B cell (primary cell): ENCODE measurements at regions not wholly inside any gene's neighbourhood (a gene's known extent, or its start where the extent isn't known, plus 50 kb on each side); places are given as distances from the start of the nearest gene placed in this dataset.

Source experiments
- ATAC-seq: fragments of 200-7000 bp; cut with Tn5 transposase; one replicate; pipeline ENCODE4 v1.10.0; 2021; ENCODE audit warnings: low read depth, mild to moderate bottlenecking, moderate number of reproducible peaks, moderate library complexity
- CTCF ChIA-PET: fragments of 350-600 bp; sonication (Branson Sonifier 250); formaldehyde crosslinking; loops from one replicate; lab custom pipeline; 2021; ENCODE audit warnings: antibody characterized with exemption, inconsistent platforms; lab: Charles Lee
- POLR2A ChIA-PET: fragments of 350-600 bp; sonication (Branson Sonifier 250); formaldehyde crosslinking; loops from one replicate; lab custom pipeline; 2021; ENCODE audit warnings: antibody characterized with exemption; lab: Charles Lee
- DNase-seq: peaks from one replicate; pipeline ENCODE4 v3.0.0; 2013
- H2AFZ ChIP-seq: 2 replicates; pipeline ENCODE4 v1.6.1; 2012; ENCODE audit warnings: mild to moderate bottlenecking, low read depth, low read length; ENCODE audit not compliant: insufficient read depth, poor library complexity, severe bottlenecking
- H3K27ac ChIP-seq, 2 donors: 1 replicate in 1 of 2; 2 replicates in 1 of 2; pipeline ENCODE4 v1.5.1; 2012 to 2013; ENCODE audit warnings: low read length in 2 of 2, mild to moderate bottlenecking in 2 of 2, moderate library complexity in 1 of 2
- H3K27me3 ChIP-seq, 4 experiments: fragments of 200-600 bp in 1 of 4; sonication (generic) in 1 of 4; replicated peaks in 1 of 4; 1 replicate in 2 of 4; 2 replicates in 2 of 4; pipeline versions ENCODE4 v1.6.1 to v1.7.0; 2013 to 2016; ENCODE audit warnings: low read length in 3 of 4, mild to moderate bottlenecking in 2 of 4, mixed read lengths in 1 of 4, moderate library complexity in 1 of 4; ENCODE audit not compliant: insufficient read depth in 4 of 4, control insufficient read depth in 3 of 4; ENCODE audit errors: control extremely low read depth in 1 of 4
- H3K36me3 ChIP-seq, 2 experiments: replicated peaks in 1 of 2; 1 replicate in 1 of 2; 2 replicates in 1 of 2; pipeline versions ENCODE4 v1.6.1 to v1.7.1; 2013; ENCODE audit warnings: low read length in 1 of 2; ENCODE audit not compliant: insufficient read depth in 2 of 2, control insufficient read depth in 1 of 2; ENCODE audit errors: control extremely low read depth in 1 of 2, extremely low read depth in 1 of 2
- H3K4me1 ChIP-seq, 2 donors: fragments of 200-600 bp in 1 of 2; sonication (generic) in 1 of 2; 1 replicate in 1 of 2; 2 replicates in 1 of 2; pipeline versions ENCODE4 v1.5.1 to v1.6.1; 2013 to 2017; ENCODE audit warnings: low read length in 2 of 2; ENCODE audit not compliant: control insufficient read depth in 2 of 2, insufficient read depth in 2 of 2
- H3K4me2 ChIP-seq: replicated peaks from 2 replicates; pipeline ENCODE3; 2012; ENCODE audit warnings: mild to moderate bottlenecking, low read depth, low read length; ENCODE audit not compliant: poor library complexity, severe bottlenecking
- H3K4me3 ChIP-seq, 5 experiments: fragments of 200-600 bp in 1 of 5; sonication (generic) in 1 of 5; 1 replicate in 3 of 5; 2 replicates in 2 of 5; pipeline versions ENCODE4 v1.5.1 to v1.7.0; 2011 to 2016; ENCODE audit warnings: low read length in 4 of 5, mild to moderate bottlenecking in 4 of 5, low read depth in 2 of 5, control low read depth in 1 of 5, moderate library complexity in 1 of 5; ENCODE audit not compliant: insufficient read depth in 1 of 5; ENCODE audit errors: control extremely low read depth in 1 of 5, extremely low read depth in 1 of 5
- H3K79me2 ChIP-seq: fragments of 200-600 bp; sonication (generic); one replicate; pipeline ENCODE4 v1.6.0; 2016; ENCODE audit warnings: low read length; ENCODE audit not compliant: control insufficient read depth, insufficient read depth
- H3K9ac ChIP-seq: fragments of 200-600 bp; sonication (generic); 2 replicates; pipeline ENCODE4 v1.6.1; 2017; ENCODE audit warnings: mild to moderate bottlenecking, low read length, moderate library complexity
- H3K9me3 ChIP-seq, 3 donors: one replicate each; pipeline versions ENCODE4 v1.6.1 to v1.7.1; 2013; ENCODE audit warnings: low read length in 2 of 3; ENCODE audit not compliant: control insufficient read depth in 2 of 3, insufficient read depth in 1 of 3; ENCODE audit errors: control extremely low read depth in 1 of 3
- H4K20me1 ChIP-seq: 2 replicates; pipeline ENCODE4 v1.6.0; 2012; ENCODE audit warnings: mild to moderate bottlenecking, low read length; ENCODE audit not compliant: insufficient read depth, control insufficient read depth, poor library complexity, severe bottlenecking
- H3K27ac Mint-ChIP-seq: one replicate; pipeline ENCODE4 v1.8.0; 2021; ENCODE audit warnings: mixed read lengths
- H3K27me3 Mint-ChIP-seq: one replicate; pipeline ENCODE4 v1.8.0; 2021; ENCODE audit warnings: mixed read lengths
- H3K4me1 Mint-ChIP-seq: one replicate; pipeline ENCODE4 v1.8.0; 2021; ENCODE audit warnings: mixed read lengths
- H3K4me3 Mint-ChIP-seq: one replicate; pipeline ENCODE4 v1.8.0; 2021; ENCODE audit warnings: mixed read lengths
- H3K9me3 Mint-ChIP-seq: one replicate; pipeline ENCODE4 v1.8.0; 2022; ENCODE audit warnings: mixed read lengths; ENCODE audit not compliant: insufficient read depth
- CTCF ChIP-seq: fragments of 200-600 bp; IDR thresholded peaks from one replicate; pipeline ENCODE4 v1.8.0; 2022; ENCODE audit warnings: antibody characterized with exemption, mild to moderate bottlenecking
- EZH2 ChIP-seq: IDR thresholded peaks from 2 replicates; pipeline ENCODE4 v1.6.1; 2012; ENCODE audit warnings: borderline replicate concordance, low read depth, mild to moderate bottlenecking, moderate library complexity, low read length; ENCODE audit not compliant: insufficient read depth, poor library complexity, severe bottlenecking
- WGBS: methylation state at CpG from one replicate; pipeline ENCODE4 v1.1.5; 2013; ENCODE audit warnings: missing lambda C conversion rate; ENCODE audit not compliant: insufficient coverage; 5-methylcytosine and 5-hydroxymethylcytosine counted together
- intact Hi-C: fragments of 100-400 bp; cut with micrococcal nuclease; formaldehyde crosslinking; loops from one replicate; pipeline ENCODE4 v1.10.0; 2022

DNA sequence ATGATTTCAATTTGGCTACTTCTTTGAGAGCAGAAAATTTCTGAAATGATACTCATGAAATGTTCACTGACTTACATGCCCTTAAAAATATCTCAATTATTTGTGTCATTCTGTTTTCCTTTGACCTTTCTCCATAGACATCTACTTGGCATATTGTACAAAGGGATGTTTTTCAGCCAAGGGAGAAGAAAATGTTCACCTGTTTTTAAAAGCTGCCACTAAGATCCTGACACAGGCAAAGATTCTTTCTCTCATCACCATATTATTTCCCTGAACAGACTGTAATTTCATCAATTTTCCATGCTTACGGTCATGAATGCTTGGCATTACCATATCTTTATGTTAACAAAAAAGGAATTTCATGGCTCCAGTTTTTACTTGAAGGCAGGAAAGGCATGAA is 67.4 kb upstream of the DBX1 start:
- WGBS = no CpG with 5 or more reads among the region's 1 CpG
- ChIA-PET CTCF (no interaction called here), POLR2A (no interaction called here)
- Mint-ChIP-seq H3K4me1 (no peaks in the 10 kb centered on the region), H3K27ac (no peak overlapping the region), H3K9me3 (peaks cover 9% of the 10 kb centered on the region), H3K4me3 (no peak overlapping the region), H3K27me3 (peaks cover 13% of the 10 kb centered on the region)
- peaks cover 0 to 2% (median 0%) of the 10 kb centered on the region in 3 donors for H3K9me3 ChIP-seq
- no peak overlapping the region for H3K9ac ChIP-seq
- no peaks in the 10 kb centered on the region for H3K36me3 ChIP-seq
- no peak overlapping the region for H3K4me2 ChIP-seq
- no peak for TF ChIP-seq CTCF
- no peak for TF ChIP-seq EZH2
- H3K27ac ChIP-seq = no peak overlapping the region
- H4K20me1 ChIP-seq = no peaks in the 10 kb centered on the region
- intact Hi-C loops = no loop called here
- H3K4me1 ChIP-seq = no peaks in the 10 kb centered on the region
- ATAC-seq = no peak
- no peaks in the 10 kb centered on the region for H3K79me2 ChIP-seq
- H3K27me3 ChIP-seq = peaks cover 0 to 3% (median 1%) of the 10 kb centered on the region in 4 experiments
- no peak overlapping the region for H2AFZ ChIP-seq
- H3K4me3 ChIP-seq = no peak overlapping the region
- DNase-seq = no peak

DNA sequence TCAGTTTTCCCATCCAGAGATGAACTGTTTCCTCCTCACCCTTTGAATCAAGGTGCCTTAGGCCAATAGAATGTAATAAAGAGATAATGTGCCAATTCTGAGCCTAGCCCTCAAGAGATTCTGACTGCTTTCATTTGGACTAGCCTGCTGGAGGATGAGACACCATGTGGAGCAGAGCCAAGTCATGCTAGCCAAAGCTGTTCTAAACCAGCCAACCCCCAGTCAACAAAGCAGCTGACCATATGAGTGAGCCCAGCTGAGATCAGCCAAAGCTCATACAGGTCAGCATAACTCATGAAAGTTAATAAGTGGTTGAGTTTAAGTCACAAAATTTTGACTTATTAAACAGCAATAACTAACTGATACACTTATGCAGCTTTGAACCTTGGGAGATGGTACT is 66.7 kb upstream of the DBX1 start:
- Mint-ChIP-seq H3K27ac (no peak overlapping the region), H3K4me3 (no peak overlapping the region), H3K4me1 (no peaks in the 10 kb centered on the region), H3K27me3 (peaks cover 13% of the 10 kb centered on the region), H3K9me3 (peaks cover 7% of the 10 kb centered on the region)
- intact Hi-C loops = no loop called here
- Histone ChIP-seq H2AFZ (no peak overlapping the region), H3K36me3 (no peaks in the 10 kb centered on the region), H3K27ac (no peak overlapping the region), H3K4me3 (no peak overlapping the region), H3K79me2 (no peaks in the 10 kb centered on the region), H3K4me2 (no peak overlapping the region), H3K4me1 (no peaks in the 10 kb centered on the region), H3K9me3 (peaks cover 0 to 2% (median 0%) of the 10 kb centered on the region in 3 donors), H4K20me1 (no peaks in the 10 kb centered on the region), H3K27me3 (peaks cover 0 to 5% (median 1%) of the 10 kb centered on the region in 4 experiments), H3K9ac (no peak overlapping the region)
- no peak for TF ChIP-seq EZH2
- TF ChIP-seq CTCF = no peak
- ChIA-PET CTCF (no interaction called here), POLR2A (no interaction called here)
- no peak for DNase-seq
- no peak for ATAC-seq
